GM23338 (cell line): ENCODE measurements at regions not wholly inside any gene's neighbourhood (a gene's known extent, or its start where the extent isn't known, plus 50 kb on each side); places are given as distances from the start of the nearest gene placed in this dataset.

Experiments
- ATAC-seq: fragments of 200-7000 bp; cut with Tn5 transposase; 3 replicates; pipeline ENCODE4 v1.9.1; 2020
- DNase-seq: peaks from one replicate; pipeline ENCODE4 v3.0.0-alpha.2; 2015; ENCODE audit warnings: low spot score
- H2AFZ ChIP-seq: fragments of 200-600 bp; sonication (generic); 2 replicates; pipeline ENCODE4 v1.8.0; 2016; ENCODE audit warnings: antibody characterized with exemption, mild to moderate bottlenecking, moderate library complexity
- H3F3A ChIP-seq: fragments of 200-600 bp; sonication (generic); replicated peaks from 2 replicates; pipeline ENCODE4 v1.8.0; 2017; ENCODE audit warnings: antibody characterized with exemption, mixed run types, low read depth
- H3K27ac ChIP-seq: fragments of 200-600 bp; sonication (generic); 2 replicates; pipeline ENCODE4 v1.6.1; 2016; ENCODE audit warnings: low read depth
- H3K27me3 ChIP-seq: fragments of 200-600 bp; sonication (generic); 2 replicates; pipeline ENCODE4 v1.8.0; 2016; ENCODE audit warnings: mild to moderate bottlenecking, mixed run types, moderate library complexity; ENCODE audit not compliant: insufficient read depth
- H3K36me3 ChIP-seq: fragments of 200-600 bp; sonication (generic); 2 replicates; pipeline ENCODE4 v1.8.0; 2016; ENCODE audit warnings: mild to moderate bottlenecking; ENCODE audit not compliant: insufficient read depth
- H3K4me1 ChIP-seq: fragments of 200-600 bp; sonication (generic); 2 replicates; pipeline ENCODE4 v1.8.0; 2016; ENCODE audit warnings: mild to moderate bottlenecking, moderate library complexity; ENCODE audit not compliant: insufficient read depth
- H3K4me2 ChIP-seq: fragments of 200-600 bp; sonication (generic); 2 replicates; pipeline ENCODE4 v1.7.1; 2017; ENCODE audit warnings: mixed run types
- H3K4me3 ChIP-seq: fragments of 200-600 bp; sonication (generic); 2 replicates; pipeline ENCODE4 v1.6.1; 2016; ENCODE audit warnings: mixed run types
- H3K79me2 ChIP-seq: fragments of 200-600 bp; sonication (generic); replicated peaks from 2 replicates; pipeline ENCODE4 v1.8.0; 2017; ENCODE audit warnings: mild to moderate bottlenecking; ENCODE audit not compliant: insufficient read depth
- H3K9me2 ChIP-seq: fragments of 200-600 bp; sonication (generic); 2 replicates; pipeline ENCODE4 v1.8.0; 2017; ENCODE audit not compliant: insufficient read depth
- H4K20me1 ChIP-seq: fragments of 200-600 bp; sonication (generic); replicated peaks from 2 replicates; pipeline ENCODE4 v1.8.0; 2017; ENCODE audit warnings: mild to moderate bottlenecking; ENCODE audit not compliant: insufficient read depth
- H3K27ac Mint-ChIP-seq: 2 replicates; pipeline ENCODE4 v1.8.0; 2020; ENCODE audit warnings: inconsistent platforms, mild to moderate bottlenecking, moderate library complexity, mixed read lengths
- H3K27me3 Mint-ChIP-seq: 3 replicates; pipeline ENCODE4 v1.8.0; 2022; ENCODE audit warnings: low read depth, mild to moderate bottlenecking, moderate library complexity, mixed read lengths, inconsistent platforms; ENCODE audit not compliant: insufficient read depth, poor library complexity
- H3K36me3 Mint-ChIP-seq: 3 replicates; pipeline ENCODE4 v1.8.0; 2021; ENCODE audit warnings: low read depth, mild to moderate bottlenecking, inconsistent platforms, moderate library complexity, mixed read lengths
- H3K4me1 Mint-ChIP-seq: 3 replicates; pipeline ENCODE4 v1.8.0; 2020; ENCODE audit warnings: mild to moderate bottlenecking, inconsistent platforms, mixed read lengths
- H3K4me3 Mint-ChIP-seq: 3 replicates; pipeline ENCODE4 v1.8.0; 2021; ENCODE audit warnings: moderate library complexity, mild to moderate bottlenecking, inconsistent platforms, mixed read lengths
- H3K9me3 Mint-ChIP-seq: 3 replicates; pipeline ENCODE4 v1.8.0; 2020; ENCODE audit warnings: moderate library complexity, mild to moderate bottlenecking, inconsistent platforms, mixed read lengths
- CTCF ChIP-seq, 2 experiments: fragments of 200-600 bp in 1 of 2; sonication (generic) in 1 of 2; conservative IDR thresholded peaks; 2 replicates each; pipeline versions ENCODE4 v1.5.1 to v1.6.1; 2016 to 2017; ENCODE audit warnings: antibody characterized with exemption in 2 of 2, low read depth in 2 of 2, mild to moderate bottlenecking in 2 of 2, moderate library complexity in 1 of 2
- ETS1 ChIP-seq: IDR thresholded peaks from 2 replicates; pipeline ENCODE4 v1.6.1; 2016; ENCODE audit warnings: antibody characterized with exemption
- EZH2 ChIP-seq: fragments of 200-600 bp; sonication (generic); IDR thresholded peaks from one replicate; pipeline ENCODE4 v1.8.0; 2017; ENCODE audit warnings: antibody characterized with exemption, mild to moderate bottlenecking, low read depth; ENCODE audit not compliant: unreplicated experiment
- EZH2phosphoT487 ChIP-seq: fragments of 200-600 bp; sonication (generic); IDR thresholded peaks from one replicate; pipeline ENCODE4 v1.8.1; 2018; ENCODE audit warnings: antibody characterized with exemption; ENCODE audit not compliant: unreplicated experiment
- JUNB ChIP-seq: IDR thresholded peaks from one replicate; pipeline ENCODE4 v1.6.1; 2016; ENCODE audit warnings: antibody characterized with exemption; ENCODE audit not compliant: unreplicated experiment
- NANOG ChIP-seq: IDR thresholded peaks from 2 replicates; pipeline ENCODE4 v1.6.1; 2016; ENCODE audit warnings: antibody characterized with exemption, borderline replicate concordance
- POLR2AphosphoS5 ChIP-seq: IDR thresholded peaks from 2 replicates; pipeline ENCODE4 v1.6.1; 2016; ENCODE audit warnings: antibody characterized with exemption, low read depth
- REST ChIP-seq: IDR thresholded peaks from one replicate; pipeline ENCODE4 v1.6.1; 2018; ENCODE audit warnings: antibody characterized with exemption; ENCODE audit not compliant: unreplicated experiment
- STAT1 ChIP-seq: IDR thresholded peaks from one replicate; pipeline ENCODE4 v1.6.1; 2016; ENCODE audit warnings: antibody characterized with exemption; ENCODE audit not compliant: unreplicated experiment
- ZNF114 ChIP-seq: fragments of 250-450 bp; sonication (Bioruptor Pico); IDR thresholded peaks from 2 replicates; pipeline ENCODE4 v1.5.0; 2020; ENCODE audit warnings: mild to moderate bottlenecking, moderate library complexity
- ZNF331 ChIP-seq: fragments of 250-450 bp; sonication (Bioruptor Pico); IDR thresholded peaks from 2 replicates; pipeline ENCODE4 v1.5.0; 2020; ENCODE audit warnings: low read depth, mild to moderate bottlenecking, moderate library complexity
- ZNF462 ChIP-seq: fragments of 250-450 bp; sonication (Bioruptor Pico); IDR thresholded peaks from 2 replicates; pipeline ENCODE4 v1.5.0; 2020; ENCODE audit warnings: mild to moderate bottlenecking, moderate library complexity

- TF ChIP-seq ZNF462 (CRISPR knock-in tag) (no peak), ZNF331 (no peak), NANOG (no peak), EZH2phosphoT487 (no peak), CTCF (conservative IDR thresholded peaks at IDR 0.05; ENCODE audit: low read depth in 2 of 2) (no peak), JUNB (no peak)
Measured at GRCh38 chr4:127327491-127327890, 305.3 kb upstream of the INTU start (continued).

GRCh38 chr4:127335073-127335620 lies 297.6 kb upstream of the INTU start:
- no peaks in the 10 kb centered on the region for H3K27me3 Mint-ChIP-seq
- Histone ChIP-seq H3K4me2 (no peak overlapping the region), H3K27ac (no peak overlapping the region), H3F3A (no peaks in the 10 kb centered on the region), H3K4me1 (no peaks in the 10 kb centered on the region), H3K9me2 (peaks cover 7% of the 10 kb centered on the region), H3K36me3 (no peaks in the 10 kb centered on the region), H3K4me3 (no peak overlapping the region), H2AFZ (no peak overlapping the region), H4K20me1 (no peaks in the 10 kb centered on the region), H3K79me2 (no peaks in the 10 kb centered on the region), H3K27me3 (no peaks in the 10 kb centered on the region)
- H3K36me3 Mint-ChIP-seq, result no peaks in the 10 kb centered on the region
- H3K4me1 Mint-ChIP-seq, result no peaks in the 10 kb centered on the region
- H3K4me3 Mint-ChIP-seq, result no peak overlapping the region
- no peaks in the 10 kb centered on the region for H3K9me3 Mint-ChIP-seq
- no peak for DNase-seq
- no peak for ATAC-seq
- H3K27ac Mint-ChIP-seq, result no peak overlapping the region
- TF ChIP-seq JUNB, result no peak
- no peak for TF ChIP-seq POLR2AphosphoS5
- TF ChIP-seq EZH2, result no peak
- TF ChIP-seq STAT1, result no peak
- no peak for TF ChIP-seq REST
- no peak for TF ChIP-seq EZH2phosphoT487
- no peak for TF ChIP-seq ZNF114 (CRISPR knock-in tag)
- no peak for TF ChIP-seq ETS1
